H1 (cell line): ENCODE measurements at regions not wholly inside any gene's neighbourhood (a gene's known extent, or its start where the extent isn't known, plus 50 kb on each side); places are given as distances from the start of the nearest gene placed in this dataset.

Experiments
- CTCF ChIA-PET: fragments of 300-600 bp; sonication (Branson Sonifier 250); formaldehyde crosslinking; loops from one replicate; lab custom pipeline; 2021; ENCODE audit not compliant: partially characterized antibody; lab: Charles Lee
- POLR2A ChIA-PET: fragments of 300-600 bp; sonication (Branson Sonifier 250); formaldehyde crosslinking; loops from one replicate; lab custom pipeline; 2021; ENCODE audit warnings: inconsistent platforms; ENCODE audit not compliant: partially characterized antibody; lab: Charles Lee
- DNase-seq, 2 experiments: peaks; one replicate each; pipeline versions ENCODE4 v3.0.0 to v3.0.0-alpha.2; 2010 to 2022; ENCODE audit warnings: low spot score in 2 of 2, low read depth in 1 of 2, mixed read lengths in 1 of 2
- FAIRE-seq: peaks from 2 replicates; lab custom pipeline; 2011; peaks lifted over from hg19 to GRCh38; lab: Jason Lieb, UNC
- H2AFZ ChIP-seq: 2 replicates; pipeline ENCODE4 v1.8.1; 2012; ENCODE audit warnings: low read length, inconsistent platforms
- H2AK5ac ChIP-seq: 2 replicates; pipeline ENCODE4 v1.6.1; 2013; ENCODE audit warnings: low read depth, low read length
- H2BK120ac ChIP-seq: replicated peaks from 2 replicates; pipeline ENCODE3; 2013; ENCODE audit warnings: low read depth, low read length, inconsistent platforms
- H2BK12ac ChIP-seq: 2 replicates; pipeline ENCODE4 v1.6.1; 2013; ENCODE audit warnings: low read depth, low read length
- H2BK15ac ChIP-seq: 2 replicates; pipeline ENCODE4 v1.6.1; 2013; ENCODE audit warnings: low read length
- H2BK20ac ChIP-seq: 2 replicates; pipeline ENCODE4 v1.6.1; 2013; ENCODE audit warnings: low read length
- H2BK5ac ChIP-seq: 2 replicates; pipeline ENCODE4 v1.6.1; 2013; ENCODE audit warnings: low read depth, low read length
- H3K14ac ChIP-seq: 2 replicates; pipeline ENCODE4 v1.6.1; 2013; ENCODE audit warnings: inconsistent platforms; ENCODE audit not compliant: insufficient read length
- H3K18ac ChIP-seq: 2 replicates; pipeline ENCODE4 v1.6.1; 2013; ENCODE audit warnings: low read length; ENCODE audit errors: extremely low read depth
- H3K23ac ChIP-seq: 2 replicates; pipeline ENCODE4 v1.6.1; 2013; ENCODE audit warnings: inconsistent platforms; ENCODE audit not compliant: insufficient read length
- H3K23me2 ChIP-seq: 2 replicates; pipeline ENCODE4 v1.6.1; 2013; ENCODE audit warnings: low read depth, low read length
- H3K27ac ChIP-seq: 2 replicates; pipeline ENCODE4 v1.6.1; 2011; ENCODE audit warnings: low read depth, low read length, inconsistent platforms
- H3K27me3 ChIP-seq, 4 experiments: replicated peaks in 1 of 4; 1 replicate in 1 of 4; 2 replicates in 3 of 4; pipeline versions ENCODE4 v1.6.1 to v1.8.1; 2011 to 2013; ENCODE audit warnings: low read length in 3 of 4, mild to moderate bottlenecking in 3 of 4, inconsistent platforms in 2 of 4, mixed read lengths in 2 of 4, moderate library complexity in 1 of 4; ENCODE audit not compliant: control insufficient read depth in 3 of 4, insufficient read depth in 3 of 4; ENCODE audit errors: extremely low read depth in 1 of 4
- H3K36me3 ChIP-seq, 4 experiments: 2 replicates each; pipeline versions ENCODE4 v1.6.1 to v1.8.1; 2011 to 2013; ENCODE audit warnings: mild to moderate bottlenecking in 4 of 4, low read length in 3 of 4, moderate library complexity in 2 of 4, control low read depth in 1 of 4, inconsistent platforms in 1 of 4; ENCODE audit not compliant: insufficient read depth in 4 of 4, control insufficient read depth in 2 of 4
- H3K4ac ChIP-seq: replicated peaks from 2 replicates; pipeline ENCODE3; 2013; ENCODE audit warnings: low read length, low read depth, mixed read lengths, inconsistent platforms; ENCODE audit not compliant: insufficient read length
- H3K4me1 ChIP-seq, 4 experiments: replicated peaks in 1 of 4; 1 replicate in 1 of 4; 2 replicates in 3 of 4; pipeline versions ENCODE4 v1.6.1 to v1.8.1; 2011 to 2013; ENCODE audit warnings: low read length in 3 of 4, inconsistent platforms in 2 of 4, mixed read lengths in 1 of 4; ENCODE audit not compliant: insufficient read depth in 4 of 4, control insufficient read depth in 3 of 4
- H3K4me2 ChIP-seq, 2 experiments: 2 replicates each; pipeline versions ENCODE4 v1.6.1 to v1.8.1; 2011 to 2013; ENCODE audit warnings: low read depth in 2 of 2, low read length in 2 of 2, control low read depth in 1 of 2, inconsistent platforms in 1 of 2, mild to moderate bottlenecking in 1 of 2; ENCODE audit not compliant: insufficient read depth in 1 of 2
- H3K4me3 ChIP-seq, 4 experiments: fragments of 200-600, 300-600 bp in 1 of 4; sonication (generic), shearing (Covaris generic), sonication (Bioruptor Twin) in 1 of 4; 2 replicates each; pipeline versions ENCODE4 v1.5.1 to v1.8.1; 2011 to 2016; ENCODE audit warnings: low read length in 4 of 4, low read depth in 3 of 4, control low read depth in 2 of 4, inconsistent platforms in 2 of 4, mild to moderate bottlenecking in 2 of 4, mixed read lengths in 1 of 4, moderate library complexity in 1 of 4; ENCODE audit not compliant: insufficient read depth in 2 of 4; ENCODE audit errors: extremely low read depth in 1 of 4
- H3K56ac ChIP-seq: replicated peaks from 2 replicates; pipeline ENCODE3; 2013; ENCODE audit warnings: low read depth, mild to moderate bottlenecking, mixed read lengths, low read length, inconsistent platforms; ENCODE audit not compliant: insufficient read length
- H3K79me1 ChIP-seq: 2 replicates; pipeline ENCODE4 v1.6.1; 2013; ENCODE audit warnings: low read depth, low read length, control low read depth
- H3K79me2 ChIP-seq, 2 experiments: 2 replicates each; pipeline versions ENCODE4 v1.6.1 to v1.8.1; 2012 to 2013; ENCODE audit warnings: low read length in 2 of 2, mild to moderate bottlenecking in 2 of 2, inconsistent platforms in 1 of 2; ENCODE audit not compliant: insufficient read depth in 2 of 2, control insufficient read depth in 1 of 2
- H3K9ac ChIP-seq, 4 experiments: replicated peaks in 1 of 4; 1 replicate in 1 of 4; 2 replicates in 3 of 4; pipeline versions ENCODE4 v1.6.1 to v1.8.1; 2011 to 2013; ENCODE audit warnings: low read depth in 3 of 4, low read length in 3 of 4, control low read depth in 2 of 4, mild to moderate bottlenecking in 2 of 4, moderate library complexity in 2 of 4, inconsistent platforms in 1 of 4; ENCODE audit errors: extremely low read depth in 1 of 4
- H3K9me3 ChIP-seq, 2 experiments: 2 replicates each; pipeline versions ENCODE4 v1.6.1 to v1.8.1; 2012 to 2013; ENCODE audit warnings: mild to moderate bottlenecking in 2 of 2, moderate library complexity in 2 of 2, control low read depth in 1 of 2, inconsistent platforms in 1 of 2, low read depth in 1 of 2, low read length in 1 of 2, mixed read lengths in 1 of 2; ENCODE audit not compliant: insufficient read depth in 2 of 2
- H4K20me1 ChIP-seq, 2 experiments: replicated peaks in 1 of 2; 2 replicates each; pipeline versions ENCODE3 to v1.8.1; 2011 to 2013; ENCODE audit warnings: inconsistent platforms in 2 of 2, low read length in 2 of 2, mild to moderate bottlenecking in 1 of 2; ENCODE audit not compliant: insufficient read depth in 2 of 2, control insufficient read depth in 1 of 2
- H4K5ac ChIP-seq: 2 replicates; pipeline ENCODE4 v1.6.1; 2013; ENCODE audit warnings: low read length, low read depth, mixed read lengths, inconsistent platforms; ENCODE audit not compliant: insufficient read length
- H4K8ac ChIP-seq: 2 replicates; pipeline ENCODE4 v1.8.0; 2013; ENCODE audit warnings: mild to moderate bottlenecking, moderate library complexity, low read length, inconsistent platforms; ENCODE audit not compliant: insufficient read depth; ENCODE audit errors: extremely low read depth
- H4K91ac ChIP-seq: replicated peaks from 2 replicates; pipeline ENCODE3; 2013; ENCODE audit warnings: low read length, mixed read lengths, inconsistent platforms; ENCODE audit not compliant: insufficient read length
- CHD2 ChIP-seq: IDR thresholded peaks from 2 replicates; pipeline ENCODE4 v1.6.1; 2012; ENCODE audit warnings: low read length, improper control_type of control experiment
- CTBP2 ChIP-seq: IDR thresholded peaks from 2 replicates; pipeline ENCODE4 v1.7.0; 2011; ENCODE audit warnings: borderline replicate concordance, mild to moderate bottlenecking, moderate library complexity, mixed read lengths, low read length; ENCODE audit not compliant: insufficient read depth, insufficient read length
- HDAC6 ChIP-seq: IDR thresholded peaks from one replicate; pipeline ENCODE4 v1.7.1; 2012; ENCODE audit warnings: low read depth, mild to moderate bottlenecking, inconsistent platforms, low read length, moderate library complexity
- RAD21 ChIP-seq, 2 experiments: IDR thresholded peaks in 1 of 2; conservative IDR thresholded peaks in 1 of 2; 2 replicates each; pipeline ENCODE4 v1.6.1; 2011; ENCODE audit warnings: low read depth in 2 of 2, low read length in 2 of 2, improper control_type of control experiment in 1 of 2, inconsistent platforms in 1 of 2, mild to moderate bottlenecking in 1 of 2, moderate library complexity in 1 of 2
- RFX5 ChIP-seq: IDR thresholded peaks from 2 replicates; pipeline ENCODE4 v1.6.1; 2011; ENCODE audit warnings: low read depth, low read length, improper control_type of control experiment, borderline replicate concordance
- WGBS, 2 experiments: shearing (Covaris generic) in 1 of 2; methylation state at CpG; one replicate each; pipeline versions ENCODE4 v1.1.6 to v1.1.7; 2013 to 2015; ENCODE audit warnings: low lambda C conversion rate in 2 of 2, mixed read lengths in 2 of 2, inconsistent platforms in 1 of 2, low coverage in 1 of 2, missing lambda C conversion rate in 1 of 2; ENCODE audit not compliant: insufficient replicate concordance in 2 of 2, insufficient coverage in 1 of 2, insufficient read length in 1 of 2; ENCODE audit errors: extremely low coverage in 1 of 2, missing lambda C conversion rate in 1 of 2; 5-methylcytosine and 5-hydroxymethylcytosine counted together

GRCh38 chrX:116292183-116292582, 121.6 kb downstream of the AGTR2 start:
- Histone ChIP-seq H3K4ac (no peak overlapping the region), H3K23ac (no peak overlapping the region), H3K79me2 (no peaks in the 10 kb centered on the region), H2AK5ac (no peak overlapping the region), H3K79me1 (no peaks in the 10 kb centered on the region), H4K8ac (no peak overlapping the region)
- TF ChIP-seq CTBP2 (no peak), RAD21 (IDR thresholded peaks at IDR 0.05 in 1 of 2, conservative IDR thresholded peaks at IDR 0.05 in 1 of 2; ENCODE audit: low read depth in 2 of 2, low read length in 2 of 2) (no peak), HDAC6 (no peak), RFX5 (no peak), CHD2 (no peak)
- TF ChIP-seq, all 59 proteins: peak for 0
- Histone ChIP-seq H2BK120ac (no peak overlapping the region), H3K18ac (no peak overlapping the region), H3K4me3 (no peak overlapping the region), H2BK5ac (no peak overlapping the region), H3K23me2 (no peaks in the 10 kb centered on the region), H3K56ac (no peak overlapping the region), H2BK15ac (no peak overlapping the region), H4K5ac (no peak overlapping the region), H2BK20ac (no peak overlapping the region), H2AFZ (no peak overlapping the region), H3K4me2 (no peak overlapping the region), H3K9me3 (no peaks in the 10 kb centered on the region), H2BK12ac (no peak overlapping the region), H4K91ac (no peak overlapping the region), H3K27me3 (no peaks in the 10 kb centered on the region), H4K20me1 (no peaks in the 10 kb centered on the region), H3K4me1 (peaks cover 0 to 2% (median under 1%) of the 10 kb centered on the region in 4 experiments; a peak in 3 of 7 replicates), H3K9ac (no peak overlapping the region), H3K36me3 (no peaks in the 10 kb centered on the region), H3K14ac (no peak overlapping the region), H3K27ac (no peak overlapping the region)
- 94% methylated on average over 4 of the region's 4 CpGs; no CpG with 5 or more reads in 1 of the 2 experiments for WGBS, 2 experiments
- DNase-seq (no peak), FAIRE-seq (no peak)
- ChIA-PET CTCF (no interaction called here), POLR2A (no interaction called here)
